ENCODE measurements at regions not wholly inside any gene's neighbourhood (a gene's known extent, or its start where the extent isn't known, plus 50 kb on each side); places are given as distances from the start of the nearest gene placed in this dataset.

DNA sequence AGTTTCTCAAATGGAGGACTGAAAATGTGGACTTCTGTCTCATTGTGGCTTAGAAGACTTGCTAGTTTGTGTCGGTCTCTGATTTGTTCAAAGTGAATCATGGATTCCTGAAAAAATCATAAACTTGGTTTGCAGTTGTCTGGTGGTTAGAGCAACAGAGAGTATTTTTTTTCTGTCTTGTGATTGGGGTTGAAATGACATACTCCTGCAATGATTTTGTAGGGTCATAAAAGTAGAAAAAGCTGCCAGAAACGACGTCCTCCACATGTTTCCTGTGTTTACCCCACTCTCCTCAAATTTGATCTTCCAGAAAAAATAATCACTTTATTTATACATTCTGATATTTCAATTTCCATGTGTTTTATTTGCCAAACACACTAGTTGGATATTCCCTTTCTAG lies 219.2 kb upstream of the PGR start:
- Histone ChIP-seq H3K27me3 (ENCODE audit: control insufficient read depth, extremely low read depth, insufficient read depth, low read length) (no peaks in the 10 kb centered on the region), H3K9me3 (ENCODE audit: control insufficient read depth, low read depth, low read length) (no peaks in the 10 kb centered on the region), H3K9me1 (ENCODE audit: control insufficient read depth, extremely low read depth, insufficient read depth, low read length) (no peaks in the 10 kb centered on the region), H3K4me1 (ENCODE audit: control insufficient read depth, extremely low read depth, insufficient read depth, low read length) (no peaks in the 10 kb centered on the region), H3K9ac (ENCODE audit: control insufficient read depth, extremely low read depth, insufficient read depth, low read length) (no peak overlapping the region), H3K4me2 (ENCODE audit: control insufficient read depth, extremely low read depth, insufficient read depth, low read depth, low read length) (no peak overlapping the region), H3K36me3 (ENCODE audit: control insufficient read depth in 2 of 2, extremely low read depth in 1 of 2, insufficient read depth in 2 of 2, low read length in 2 of 2) (no peaks in the 10 kb centered on the region), H2AFZ (ENCODE audit: control insufficient read depth, low read length) (no peak overlapping the region), H3K27ac (ENCODE audit: control insufficient read depth, insufficient read depth, low read length) (no peak overlapping the region), H3K4me3 (ENCODE audit: control insufficient read depth in 2 of 3, extremely low read depth in 1 of 3, insufficient read depth in 2 of 3, low read depth in 1 of 3, low read length in 3 of 3) (no peak overlapping the region), H4K20me1 (ENCODE audit: control insufficient read depth, extremely low read depth, insufficient read depth, low read length) (no peaks in the 10 kb centered on the region), H3K79me2 (ENCODE audit: control insufficient read depth, insufficient read depth, low read length) (no peaks in the 10 kb centered on the region)
- dilution Hi-C loops (cut with MboI; ENCODE audit: extremely low pct_ligation_motif_present, low sequenced_read_pairs), result no loop called here
- no peak for DNase-seq (ENCODE audit: low read depth, low spot score)
- no peak for FAIRE-seq
- TF ChIP-seq EZH2 (IDR thresholded peaks at IDR 0.05; ENCODE audit: low read length), result no peak
- TF ChIP-seq, protein P1, sequence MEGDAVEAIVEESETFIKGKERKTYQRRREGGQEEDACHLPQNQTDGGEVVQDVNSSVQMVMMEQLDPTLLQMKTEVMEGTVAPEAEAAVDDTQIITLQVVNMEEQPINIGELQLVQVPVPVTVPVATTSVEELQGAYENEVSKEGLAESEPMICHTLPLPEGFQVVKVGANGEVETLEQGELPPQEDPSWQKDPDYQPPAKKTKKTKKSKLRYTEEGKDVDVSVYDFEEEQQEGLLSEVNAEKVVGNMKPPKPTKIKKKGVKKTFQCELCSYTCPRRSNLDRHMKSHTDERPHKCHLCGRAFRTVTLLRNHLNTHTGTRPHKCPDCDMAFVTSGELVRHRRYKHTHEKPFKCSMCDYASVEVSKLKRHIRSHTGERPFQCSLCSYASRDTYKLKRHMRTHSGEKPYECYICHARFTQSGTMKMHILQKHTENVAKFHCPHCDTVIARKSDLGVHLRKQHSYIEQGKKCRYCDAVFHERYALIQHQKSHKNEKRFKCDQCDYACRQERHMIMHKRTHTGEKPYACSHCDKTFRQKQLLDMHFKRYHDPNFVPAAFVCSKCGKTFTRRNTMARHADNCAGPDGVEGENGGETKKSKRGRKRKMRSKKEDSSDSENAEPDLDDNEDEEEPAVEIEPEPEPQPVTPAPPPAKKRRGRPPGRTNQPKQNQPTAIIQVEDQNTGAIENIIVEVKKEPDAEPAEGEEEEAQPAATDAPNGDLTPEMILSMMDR (optimal IDR thresholded peaks at IDR 0.05 in 1 of 3, IDR thresholded peaks at IDR 0.05 in 1 of 3, conservative IDR thresholded peaks at IDR 0.05 in 1 of 3; ENCODE audit: extremely low read depth in 1 of 3, insufficient read depth in 2 of 3, low read length in 3 of 3), result no peak

DNA sequence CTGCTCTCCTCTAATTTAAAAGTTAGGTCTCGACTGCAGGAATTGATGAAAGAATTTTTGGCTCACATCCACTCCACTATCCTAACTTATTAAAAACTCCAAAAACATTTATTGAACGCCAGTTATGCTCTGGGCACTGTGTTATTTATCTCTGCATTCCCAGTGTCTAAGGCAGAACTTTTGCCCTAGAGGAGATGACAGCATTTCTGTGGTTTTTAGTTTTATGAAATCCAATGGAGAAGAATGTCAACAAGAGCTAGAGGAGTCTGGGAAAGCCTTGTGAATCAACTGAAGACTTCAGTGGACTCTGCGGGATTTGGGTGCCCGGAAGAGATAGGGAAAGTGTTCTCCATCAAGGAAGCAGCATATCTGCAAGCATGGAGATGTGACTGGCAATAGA lies 217.0 kb upstream of the PGR start:
- Histone ChIP-seq H3K9ac (ENCODE audit: control insufficient read depth, extremely low read depth, insufficient read depth, low read length) (no peak overlapping the region), H3K27me3 (ENCODE audit: control insufficient read depth, extremely low read depth, insufficient read depth, low read length) (no peaks in the 10 kb centered on the region), H4K20me1 (ENCODE audit: control insufficient read depth, extremely low read depth, insufficient read depth, low read length) (no peaks in the 10 kb centered on the region), H3K9me3 (ENCODE audit: control insufficient read depth, low read depth, low read length) (no peaks in the 10 kb centered on the region), H3K9me1 (ENCODE audit: control insufficient read depth, extremely low read depth, insufficient read depth, low read length) (no peaks in the 10 kb centered on the region), H3K79me2 (ENCODE audit: control insufficient read depth, insufficient read depth, low read length) (no peaks in the 10 kb centered on the region), H3K27ac (ENCODE audit: control insufficient read depth, insufficient read depth, low read length) (no peak overlapping the region), H3K4me3 (ENCODE audit: control insufficient read depth in 2 of 3, extremely low read depth in 1 of 3, insufficient read depth in 2 of 3, low read depth in 1 of 3, low read length in 3 of 3) (no peak overlapping the region), H3K4me1 (ENCODE audit: control insufficient read depth, extremely low read depth, insufficient read depth, low read length) (no peaks in the 10 kb centered on the region), H3K36me3 (ENCODE audit: control insufficient read depth in 2 of 2, extremely low read depth in 1 of 2, insufficient read depth in 2 of 2, low read length in 2 of 2) (no peaks in the 10 kb centered on the region), H2AFZ (ENCODE audit: control insufficient read depth, low read length) (no peak overlapping the region), H3K4me2 (ENCODE audit: control insufficient read depth, extremely low read depth, insufficient read depth, low read depth, low read length) (no peak overlapping the region)
- FAIRE-seq (no peak), DNase-seq (ENCODE audit: low read depth, low spot score) (no peak)
- dilution Hi-C loops (cut with MboI; ENCODE audit: extremely low pct_ligation_motif_present, low sequenced_read_pairs), result no loop called here
- TF ChIP-seq, protein P1 (optimal IDR thresholded peaks at IDR 0.05 in 1 of 3, IDR thresholded peaks at IDR 0.05 in 1 of 3, conservative IDR thresholded peaks at IDR 0.05 in 1 of 3; ENCODE audit: extremely low read depth in 1 of 3, insufficient read depth in 2 of 3, low read length in 3 of 3), result no peak
